ENCODE measurements at regions not wholly inside any gene's neighbourhood (a gene's known extent, or its start where the extent isn't known, plus 50 kb on each side); places are given as distances from the start of the nearest gene placed in this dataset.

GRCh38 chr1:55347866-55348265, 132.7 kb upstream of the USP24 start:
- H3K27me3 ChIP-seq (ENCODE audit: insufficient read depth, poor library complexity, severe bottlenecking) = no peaks in the 10 kb centered on the region
- no peak overlapping the region for H3K4me3 ChIP-seq (replicated peaks; ENCODE audit: insufficient read depth, low read length)
- DNase-seq (ENCODE audit: low read depth in 1 of 2, low spot score in 1 of 2) = no peak
- TF ChIP-seq CTCF (IDR thresholded peaks at IDR 0.05; ENCODE audit: insufficient read depth, low read length) (no peak), REST (IDR thresholded peaks at IDR 0.05; ENCODE audit: insufficient replicate concordance, low read depth) (no peak)
- H3K27ac ChIP-seq (replicated peaks) = no peak overlapping the region

GRCh38 chr1:55347041-55347440, 131.9 kb upstream of the USP24 start:
- TF ChIP-seq REST (IDR thresholded peaks at IDR 0.05; ENCODE audit: insufficient replicate concordance, low read depth) = no peak
- TF ChIP-seq SPI1 (IDR thresholded peaks at IDR 0.05; ENCODE audit: borderline replicate concordance, low read depth) = no peak
- TF ChIP-seq CTCF (IDR thresholded peaks at IDR 0.05; ENCODE audit: insufficient read depth, low read length) = no peak
- TF ChIP-seq POLR2AphosphoS5 (IDR thresholded peaks at IDR 0.05; ENCODE audit: low read depth) = no peak
- no peak for TF ChIP-seq GABPA (IDR thresholded peaks at IDR 0.05; ENCODE audit: low read depth)
- Histone ChIP-seq H3K27ac (replicated peaks) (no peak overlapping the region), H3K4me3 (replicated peaks; ENCODE audit: insufficient read depth, low read length) (no peak overlapping the region), H3K27me3 (ENCODE audit: insufficient read depth, poor library complexity, severe bottlenecking) (peaks cover 3% of the 10 kb centered on the region)
- no peak for DNase-seq (ENCODE audit: low read depth in 1 of 2, low spot score in 1 of 2)

DNA sequence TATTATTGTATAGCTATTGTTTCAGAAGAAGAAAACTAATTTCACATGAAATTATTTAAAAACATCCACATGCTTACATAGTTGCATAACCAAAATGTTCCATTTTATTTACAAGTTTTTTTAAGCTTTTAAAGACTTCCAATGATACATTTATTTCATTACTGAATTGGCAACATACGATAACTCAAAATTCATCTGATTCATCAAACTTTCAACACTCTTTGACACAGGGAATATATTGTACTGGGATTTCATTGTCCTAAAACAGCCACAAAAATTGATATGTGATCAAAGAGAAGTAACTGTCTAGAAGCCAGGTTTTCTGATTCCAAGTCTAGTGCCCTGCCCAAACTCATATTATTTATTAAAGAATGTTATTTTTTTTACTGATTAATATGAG, 131.4 kb upstream of the USP24 start:
- no peak for DNase-seq (ENCODE audit: low read depth in 1 of 2, low spot score in 1 of 2)
- no peak overlapping the region for H3K4me3 ChIP-seq (replicated peaks; ENCODE audit: insufficient read depth, low read length)
- H3K27me3 ChIP-seq (ENCODE audit: insufficient read depth, poor library complexity, severe bottlenecking) = peaks cover 3% of the 10 kb centered on the region
- no peak overlapping the region for H3K27ac ChIP-seq (replicated peaks)
- TF ChIP-seq GABPA (IDR thresholded peaks at IDR 0.05; ENCODE audit: low read depth) (no peak), POLR2AphosphoS5 (IDR thresholded peaks at IDR 0.05; ENCODE audit: low read depth) (no peak), SPI1 (IDR thresholded peaks at IDR 0.05; ENCODE audit: borderline replicate concordance, low read depth) (no peak), REST (IDR thresholded peaks at IDR 0.05; ENCODE audit: insufficient replicate concordance, low read depth) (no peak), CTCF (IDR thresholded peaks at IDR 0.05; ENCODE audit: insufficient read depth, low read length) (no peak)
